GM12873 (cell line): ENCODE measurements at regions not wholly inside any gene's neighbourhood (a gene's known extent, or its start where the extent isn't known, plus 50 kb on each side); places are given as distances from the start of the nearest gene placed in this dataset.

Experiments used
- CTCF ChIP-seq: IDR thresholded peaks from 2 replicates; pipeline ENCODE4 v1.5.1; 2012; ENCODE audit warnings: low read depth, mild to moderate bottlenecking, moderate library complexity, low read length, control low read depth; ENCODE audit not compliant: insufficient read depth; ENCODE audit errors: missing control alignments

- no peak for TF ChIP-seq CTCF
Observed at GRCh38 chr19:57058871-57059270, 60.9 kb upstream of the USP29 start.

- TF ChIP-seq CTCF = no peak
Observed at GRCh38 chr19:57063070-57063469, 56.7 kb upstream of the USP29 start.

DNA sequence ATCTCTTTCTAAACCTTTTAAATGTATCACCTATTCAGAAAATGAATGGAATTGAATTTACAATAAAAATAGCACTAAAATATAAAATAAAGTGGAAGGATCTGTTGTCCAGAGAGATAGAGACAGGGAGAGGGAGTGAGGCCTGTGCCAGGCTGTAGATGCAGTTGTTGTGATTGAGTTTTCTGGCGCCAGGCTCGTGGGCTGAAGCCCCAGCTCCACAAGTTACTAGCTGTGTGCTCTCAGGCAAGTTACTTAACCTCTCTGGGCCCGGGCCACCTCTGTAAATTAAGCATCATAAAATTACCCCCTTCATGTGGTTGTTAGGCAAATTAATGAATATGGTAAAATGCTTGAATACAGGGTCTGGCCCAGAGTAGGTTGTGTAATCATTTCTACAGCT is 52.3 kb upstream of the USP29 start:
- no peak for TF ChIP-seq CTCF

- no peak for TF ChIP-seq CTCF
Observed at GRCh38 chr19:57068311-57068710, 51.5 kb upstream of the USP29 start.

DNA sequence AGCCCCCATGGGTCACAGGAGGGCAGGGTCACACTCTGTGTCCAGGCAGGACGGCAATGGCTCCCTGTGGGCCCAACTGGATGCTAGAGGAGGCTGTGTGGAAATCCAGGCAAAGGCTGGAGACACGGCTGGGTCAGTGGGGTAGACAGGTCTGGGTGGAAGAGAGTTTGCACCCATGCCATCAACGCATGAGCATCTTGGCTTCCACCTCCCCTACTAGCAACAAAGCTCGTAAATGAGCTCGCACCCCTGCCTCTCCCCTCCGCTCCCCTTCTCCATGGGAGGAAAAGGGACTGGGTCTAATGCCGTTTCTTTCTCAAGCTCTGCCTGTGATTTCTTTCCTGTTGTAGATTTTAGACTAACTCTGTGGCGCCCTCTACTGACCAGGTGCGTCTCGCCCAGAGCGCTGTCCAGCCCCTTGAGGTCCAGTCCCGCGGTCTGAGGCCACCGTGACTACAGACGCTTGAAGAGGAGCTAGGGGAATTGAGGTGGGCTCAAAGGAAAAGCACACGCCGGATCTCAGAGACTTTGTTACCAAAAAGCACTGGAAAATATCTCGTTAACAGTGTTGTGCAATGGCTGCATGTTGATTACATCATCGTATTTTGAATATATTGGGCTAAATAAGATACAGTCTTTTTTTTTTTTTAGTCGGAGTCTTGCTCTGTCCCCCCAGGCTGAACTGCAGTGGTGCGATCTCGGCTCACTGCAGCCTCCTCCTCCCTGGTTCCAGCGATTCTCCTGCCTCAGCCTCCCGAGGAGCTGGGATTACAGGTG is 50.7 kb upstream of the USP29 start:
- peak; percentile 26 for TF ChIP-seq CTCF
